ENCODE measurements at regions not wholly inside any gene's neighbourhood (a gene's known extent, or its start where the extent isn't known, plus 50 kb on each side); places are given as distances from the start of the nearest gene placed in this dataset.

DNA sequence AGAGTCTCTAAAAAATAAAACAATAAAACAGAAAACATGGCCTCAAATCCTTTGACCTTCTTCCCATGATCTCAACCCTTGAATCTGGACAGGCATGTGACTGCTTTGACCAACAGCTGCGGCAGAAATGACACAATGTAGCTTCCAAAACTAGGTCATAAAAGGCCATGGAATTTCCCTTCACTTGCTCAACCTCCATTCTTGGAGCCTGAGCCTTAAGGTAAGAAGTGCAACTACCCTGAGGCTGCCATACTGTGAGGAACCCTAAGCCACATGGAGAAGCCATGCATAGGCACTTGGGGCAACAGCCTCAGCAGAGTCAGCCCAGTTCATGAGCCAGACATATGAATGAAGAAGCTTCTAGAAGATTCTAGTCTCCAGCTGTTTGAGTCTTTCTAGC lies 75.7 kb upstream of the BRD7 start:
- no peaks in the 10 kb centered on the region for H3K79me2 ChIP-seq (ENCODE audit: control insufficient read depth, insufficient read depth, low read length)
- TF ChIP-seq, protein P1, sequence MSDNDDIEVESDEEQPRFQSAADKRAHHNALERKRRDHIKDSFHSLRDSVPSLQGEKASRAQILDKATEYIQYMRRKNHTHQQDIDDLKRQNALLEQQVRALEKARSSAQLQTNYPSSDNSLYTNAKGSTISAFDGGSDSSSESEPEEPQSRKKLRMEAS (IDR thresholded peaks at IDR 0.05; ENCODE audit: insufficient read depth, insufficient read length) = no peak
- no peak for TF ChIP-seq POLR2AphosphoS5 (IDR thresholded peaks at IDR 0.05; ENCODE audit: insufficient read depth, low read depth, low read length)
- dilution Hi-C loops (cut with MboI; ENCODE audit: extremely low pct_ligation_motif_present, low sequenced_read_pairs) (no loop called here), intact Hi-C loops (cut with micrococcal nuclease) (no loop called here)
- no peaks in the 10 kb centered on the region for H3K27me3 ChIP-seq (ENCODE audit: control insufficient read depth in 2 of 2, insufficient read depth in 2 of 2, low read length in 2 of 2)
- no peak overlapping the region for H3K4me2 ChIP-seq (ENCODE audit: insufficient read depth, low read length)
- no peaks in the 10 kb centered on the region for H3K4me1 ChIP-seq (ENCODE audit: control insufficient read depth, extremely low read depth, insufficient read depth, low read length)
- no peak overlapping the region for H3K9ac ChIP-seq (replicated peaks; ENCODE audit: extremely low read depth, insufficient read depth, low read length)
- DNase-seq (ENCODE audit: low read depth, low spot score) (no peak), FAIRE-seq (no peak)
- BruUV-seq (replicated peaks) = no TSS peak
- H2AFZ ChIP-seq (ENCODE audit: low read depth, low read length) = no peak overlapping the region
- no peak overlapping the region for H3K27ac ChIP-seq (ENCODE audit: insufficient read depth, low read depth, low read length)
- H3K9me1 ChIP-seq (replicated peaks; ENCODE audit: control insufficient read depth, extremely low read depth, insufficient read depth, low read length) = no peaks in the 10 kb centered on the region
- no peaks in the 10 kb centered on the region for H4K20me1 ChIP-seq (replicated peaks; ENCODE audit: control insufficient read depth, extremely low read depth, insufficient read depth, low read length)
- no peaks in the 10 kb centered on the region for H3K36me3 ChIP-seq (ENCODE audit: control insufficient read depth in 2 of 2, extremely low read depth in 1 of 2, insufficient read depth in 2 of 2, low read length in 2 of 2)
- no peak overlapping the region for H3K4me3 ChIP-seq (replicated peaks in 1 of 3; ENCODE audit: insufficient read depth in 1 of 3, low read depth in 1 of 3, low read length in 3 of 3)
- peaks cover 2% of the 10 kb centered on the region for H3K9me3 ChIP-seq (replicated peaks; ENCODE audit: control insufficient read depth, insufficient read depth, low read length)
- POLR2A ChIA-PET = no interaction called here
- CTCF ChIA-PET = no interaction called here

DNA sequence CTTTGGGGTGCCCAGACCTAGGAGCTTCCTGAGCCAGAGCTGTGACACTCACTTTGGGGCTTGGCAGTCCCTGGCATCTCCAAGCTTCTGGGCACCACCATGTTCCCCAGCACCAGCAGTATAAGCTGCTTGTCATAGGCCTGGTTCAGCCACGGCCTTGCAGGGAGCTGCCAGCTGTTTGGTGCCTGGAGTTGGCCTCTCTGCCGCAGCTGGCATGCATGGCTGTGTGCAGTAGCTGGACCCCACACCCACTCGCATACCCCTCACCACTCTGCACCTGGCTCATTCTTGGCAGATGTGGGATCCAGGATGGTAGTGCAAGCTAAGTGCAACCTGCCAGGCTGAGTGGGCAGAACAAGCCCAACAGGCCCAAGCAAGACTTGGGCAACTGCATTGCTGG lies 73.4 kb upstream of the BRD7 start:
- dilution Hi-C loops (cut with MboI; ENCODE audit: extremely low pct_ligation_motif_present, low sequenced_read_pairs) = no loop called here
- H3K36me3 ChIP-seq (ENCODE audit: control insufficient read depth in 2 of 2, extremely low read depth in 1 of 2, insufficient read depth in 2 of 2, low read length in 2 of 2) = no peaks in the 10 kb centered on the region
- H3K4me1 ChIP-seq (ENCODE audit: control insufficient read depth, extremely low read depth, insufficient read depth, low read length) = no peaks in the 10 kb centered on the region
- POLR2A ChIA-PET = no interaction called here
- intact Hi-C loops (cut with micrococcal nuclease) = no loop called here
- CTCF ChIA-PET = no interaction called here
- no peaks in the 10 kb centered on the region for H3K9me1 ChIP-seq (replicated peaks; ENCODE audit: control insufficient read depth, extremely low read depth, insufficient read depth, low read length)
- H3K79me2 ChIP-seq (ENCODE audit: control insufficient read depth, insufficient read depth, low read length) = no peaks in the 10 kb centered on the region
- DNase-seq (ENCODE audit: low read depth, low spot score) (no peak), FAIRE-seq (no peak)
- no TSS peak for BruUV-seq (replicated peaks)
- no peak for TF ChIP-seq GATA2 (IDR thresholded peaks at IDR 0.05; ENCODE audit: insufficient read depth, insufficient read length, low read depth, low read length)
- TF ChIP-seq POLR2A (IDR thresholded peaks at IDR 0.05; ENCODE audit: low read depth, low read length) = no peak
- no peak for TF ChIP-seq FOS (IDR thresholded peaks at IDR 0.05; ENCODE audit: borderline replicate concordance, insufficient read depth, low read length)
- TF ChIP-seq, protein P1 (IDR thresholded peaks at IDR 0.05; ENCODE audit: insufficient read depth, insufficient read length) = no peak
- no peak for TF ChIP-seq JUN (IDR thresholded peaks at IDR 0.05; ENCODE audit: borderline replicate concordance, insufficient read depth, insufficient read length, low read depth)
- no peak for TF ChIP-seq MYC (IDR thresholded peaks at IDR 0.05; ENCODE audit: low read depth, low read length)
- TF ChIP-seq CTCF (IDR thresholded peaks at IDR 0.05; ENCODE audit: extremely low read depth in 1 of 2, insufficient read depth in 1 of 2, low read depth in 1 of 2, low read length in 2 of 2) = no peak
- no peak for TF ChIP-seq EZH2 (IDR thresholded peaks at IDR 0.05; ENCODE audit: borderline replicate concordance, low read depth, low read length, severe bottlenecking)
- TF ChIP-seq POLR2AphosphoS5 (IDR thresholded peaks at IDR 0.05; ENCODE audit: insufficient read depth, low read depth, low read length) = no peak
- no peak overlapping the region for H3K9ac ChIP-seq (replicated peaks; ENCODE audit: extremely low read depth, insufficient read depth, low read length)
- no peaks in the 10 kb centered on the region for H3K27me3 ChIP-seq (ENCODE audit: control insufficient read depth in 2 of 2, insufficient read depth in 2 of 2, low read length in 2 of 2)
- H3K4me2 ChIP-seq (ENCODE audit: insufficient read depth, low read length) = no peak overlapping the region
- no peak overlapping the region for H3K4me3 ChIP-seq (replicated peaks in 1 of 3; ENCODE audit: insufficient read depth in 1 of 3, low read depth in 1 of 3, low read length in 3 of 3)
- H2AFZ ChIP-seq (ENCODE audit: low read depth, low read length) = no peak overlapping the region
- no peak overlapping the region for H3K27ac ChIP-seq (ENCODE audit: insufficient read depth, low read depth, low read length)
- no peaks in the 10 kb centered on the region for H4K20me1 ChIP-seq (replicated peaks; ENCODE audit: control insufficient read depth, extremely low read depth, insufficient read depth, low read length)
- H3K9me3 ChIP-seq (replicated peaks; ENCODE audit: control insufficient read depth, insufficient read depth, low read length) = peaks cover 2% of the 10 kb centered on the region
